ENCODE measurements at regions not wholly inside any gene's neighbourhood (a gene's known extent, or its start where the extent isn't known, plus 50 kb on each side); places are given as distances from the start of the nearest gene placed in this dataset.

- no peak for TF ChIP-seq CTCF (conservative IDR thresholded peaks at IDR 0.05)
- no peak for TF ChIP-seq EZH2 (IDR thresholded peaks at IDR 0.05; ENCODE audit: low read depth)
These were observed 307.8 kb downstream of the GPAM start for GRCh38 chr10:111875725-111876124.
